GM21786 (cell line): ENCODE measurements at regions not wholly inside any gene's neighbourhood (a gene's known extent, or its start where the extent isn't known, plus 50 kb on each side); places are given as distances from the start of the nearest gene placed in this dataset.

Experiments
- ATAC-seq: cut with Tn5 transposase; IDR thresholded peaks from one replicate; pipeline ENCODE4 v1.9.1; 2021; ENCODE audit not compliant: unreplicated experiment

DNA sequence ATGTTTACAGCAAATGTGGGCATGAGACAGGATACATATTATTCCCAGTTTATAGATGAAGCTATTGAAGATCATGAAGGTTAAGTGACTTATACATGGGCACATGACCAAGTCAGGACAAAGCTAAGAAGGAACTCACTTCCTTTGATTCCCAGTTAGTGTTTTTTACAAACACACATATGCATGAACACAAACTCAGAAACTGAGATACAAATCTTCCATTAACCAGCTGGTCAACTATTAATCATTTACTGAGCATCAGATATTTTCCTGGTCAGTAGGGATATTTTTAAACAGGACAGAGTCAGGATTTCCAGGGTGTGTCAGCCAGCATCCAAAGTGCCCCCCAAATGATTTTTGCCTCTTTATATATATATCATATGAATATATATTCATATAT lies 222.2 kb downstream of the OGFRL1 start:
- ATAC-seq: no peak

DNA sequence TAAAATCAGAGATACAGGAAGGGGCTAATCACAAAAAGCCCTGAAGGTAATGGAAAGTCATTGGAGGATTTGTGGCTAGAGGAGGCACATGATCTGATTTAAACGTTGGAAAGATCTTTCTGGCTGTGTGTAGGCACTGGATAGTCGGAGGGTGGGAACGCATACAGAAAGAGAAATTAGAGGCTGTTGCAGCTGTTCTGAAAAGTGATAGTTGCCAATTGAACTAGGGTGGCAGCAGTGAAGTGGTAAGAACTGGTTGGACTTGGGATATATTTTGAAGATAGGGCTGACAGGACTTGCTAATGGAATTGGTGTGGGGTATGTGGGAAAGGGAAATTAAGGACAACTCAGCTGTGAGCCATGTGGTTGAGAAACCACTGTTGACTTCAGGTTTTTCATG lies 223.6 kb downstream of the OGFRL1 start:
- ATAC-seq: no peak

DNA sequence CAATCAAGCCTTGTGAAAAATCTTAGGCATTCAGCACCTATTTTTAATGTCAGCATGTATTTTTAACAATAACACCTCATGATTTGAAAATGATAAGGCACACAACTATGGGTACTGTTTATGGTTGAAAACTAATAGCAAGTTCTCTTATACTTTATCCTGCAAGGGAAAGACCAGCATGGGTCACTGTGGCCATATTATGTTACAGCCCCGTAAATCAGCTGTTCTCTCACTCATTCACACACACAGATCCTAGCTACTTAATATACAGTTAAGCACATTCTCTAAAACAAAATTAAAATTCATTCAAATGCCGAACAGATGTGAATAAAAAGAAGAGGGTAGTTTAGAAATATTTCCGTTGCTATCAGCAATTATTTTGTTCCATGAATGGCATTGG lies 224.4 kb downstream of the OGFRL1 start:
- ATAC-seq: no peak

DNA sequence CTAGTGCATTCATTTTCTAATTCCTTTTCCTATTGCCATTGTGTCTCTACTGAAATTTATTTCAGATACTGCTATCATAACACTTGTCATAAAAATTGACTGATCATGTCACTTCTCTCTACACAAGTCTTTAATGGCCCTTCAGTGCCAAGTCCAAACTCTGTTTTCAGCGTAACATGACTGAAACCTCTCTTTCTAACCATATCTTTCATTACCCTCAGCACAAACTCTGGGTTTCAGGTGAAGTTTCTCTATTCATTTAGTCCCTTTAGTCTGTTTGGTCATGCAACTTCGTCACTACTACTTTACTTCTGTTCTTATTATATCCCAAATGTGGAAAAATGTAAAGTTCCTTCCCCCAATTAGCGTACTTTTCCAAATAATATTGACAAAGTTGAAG lies 234.9 kb downstream of the OGFRL1 start:
- peak; percentile 52 for ATAC-seq

DNA sequence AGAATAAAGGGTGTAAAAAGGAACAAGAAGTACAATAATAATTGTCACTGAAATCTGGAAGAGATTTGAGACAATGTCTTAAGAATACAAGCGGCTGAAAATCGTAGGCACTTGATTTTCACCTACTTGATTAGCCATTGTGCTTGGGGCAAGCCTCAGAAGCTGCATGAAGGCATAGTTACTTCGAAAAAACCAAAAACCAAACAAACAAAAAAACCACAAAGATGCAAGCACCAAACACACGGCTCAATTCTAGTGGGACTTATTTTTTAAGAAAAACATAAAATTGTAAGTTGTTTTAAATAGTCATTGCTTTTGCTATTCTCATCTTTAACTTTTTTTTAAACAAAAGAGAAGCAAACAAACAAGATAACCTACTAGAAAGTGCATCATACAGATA lies 235.6 kb downstream of the OGFRL1 start:
- no peak for ATAC-seq

DNA sequence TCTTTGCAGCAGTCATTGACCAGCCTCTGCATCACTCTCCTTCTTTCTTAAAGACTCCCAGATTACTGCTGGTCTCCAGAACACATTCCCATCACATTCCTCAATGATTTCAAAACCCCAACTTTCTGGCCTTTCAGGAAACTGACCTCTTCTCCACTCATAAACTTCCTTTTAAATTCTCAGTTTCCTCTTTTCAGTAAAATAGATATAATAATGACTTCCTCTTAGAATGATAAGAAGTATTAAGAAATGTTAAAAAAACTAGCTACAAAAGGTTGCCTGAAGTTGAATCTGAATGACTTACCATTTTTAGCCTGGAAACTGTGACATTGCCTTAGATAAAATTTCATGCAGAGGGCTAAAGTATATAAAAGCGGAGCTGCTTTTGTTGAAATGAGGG lies 239.3 kb downstream of the OGFRL1 start:
- ATAC-seq: no peak

DNA sequence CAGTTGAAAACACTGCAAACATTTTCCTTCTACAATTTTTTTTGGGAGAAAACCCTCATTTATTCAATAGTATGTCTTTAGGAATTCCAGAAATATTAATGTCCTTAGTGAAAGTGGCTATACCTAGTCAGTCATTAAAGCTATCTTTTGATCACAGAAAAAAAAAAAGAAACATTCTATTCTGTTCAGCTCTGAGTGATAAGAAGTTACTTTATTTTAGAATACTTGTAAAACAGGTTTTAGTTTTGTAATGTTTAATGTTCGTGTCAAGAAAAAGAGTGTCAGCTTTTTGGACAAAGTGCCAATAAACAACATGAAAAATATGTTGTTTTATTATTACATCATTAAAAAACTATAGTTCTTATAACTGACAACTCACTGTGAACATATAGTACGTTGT lies 240.4 kb downstream of the OGFRL1 start:
- no peak for ATAC-seq

DNA sequence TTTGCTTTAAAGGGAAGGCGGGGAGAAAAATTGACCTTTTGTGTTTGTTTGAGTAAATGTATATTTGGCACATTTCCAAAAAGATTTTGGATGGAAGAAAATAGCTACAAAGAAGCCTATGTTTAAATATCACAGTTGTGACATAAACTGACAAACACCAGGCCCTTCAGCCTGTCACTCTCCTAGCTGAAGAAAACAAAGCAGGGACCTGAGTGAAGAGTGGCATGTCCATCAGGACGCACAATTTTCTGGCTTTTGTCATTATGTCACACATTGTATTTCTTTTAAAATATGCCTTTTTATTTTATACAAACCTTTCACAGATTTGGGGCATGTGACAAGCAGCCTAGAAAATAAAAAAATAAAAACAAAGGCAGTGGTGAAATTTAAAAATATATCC lies 241.2 kb downstream of the OGFRL1 start:
- no peak for ATAC-seq

DNA sequence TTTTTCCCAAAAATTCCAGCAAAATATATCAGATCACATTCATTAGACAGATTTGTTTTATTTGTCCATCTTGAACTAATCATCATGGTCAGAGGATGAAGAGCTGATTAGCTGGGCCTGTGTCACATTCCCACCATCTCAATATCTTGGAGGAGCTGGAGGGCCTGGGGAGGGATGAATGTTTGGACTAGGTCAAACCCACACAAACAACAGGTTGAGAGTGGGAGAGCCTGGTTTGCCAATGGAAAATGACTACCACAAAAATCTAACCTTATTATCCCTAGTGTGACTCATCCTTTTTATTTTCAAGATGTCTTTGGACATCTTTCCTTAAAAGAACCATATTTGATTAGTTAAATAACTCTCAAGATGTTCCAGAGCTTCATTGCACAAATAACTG lies 242.4 kb downstream of the OGFRL1 start:
- no peak for ATAC-seq

DNA sequence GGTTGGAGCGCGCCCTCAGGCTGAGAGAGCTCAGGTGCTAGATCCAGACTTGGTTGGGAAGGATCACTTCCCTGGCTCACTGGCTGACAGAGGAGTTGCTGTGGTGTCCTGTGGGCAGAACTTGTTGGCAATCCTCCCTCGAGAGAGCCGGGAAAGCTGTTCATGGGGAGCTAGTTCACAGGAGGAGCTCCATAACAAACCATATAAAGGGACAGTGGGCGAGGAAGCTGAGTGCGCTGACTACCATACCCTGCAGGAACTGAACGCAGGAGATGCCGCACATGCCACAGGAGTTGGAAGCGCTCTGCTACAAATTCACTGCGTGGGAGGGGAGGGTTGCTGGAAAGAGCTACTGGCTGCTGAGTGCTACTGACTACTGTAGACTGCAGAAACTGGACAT lies 243.2 kb downstream of the OGFRL1 start:
- ATAC-seq: no peak

DNA sequence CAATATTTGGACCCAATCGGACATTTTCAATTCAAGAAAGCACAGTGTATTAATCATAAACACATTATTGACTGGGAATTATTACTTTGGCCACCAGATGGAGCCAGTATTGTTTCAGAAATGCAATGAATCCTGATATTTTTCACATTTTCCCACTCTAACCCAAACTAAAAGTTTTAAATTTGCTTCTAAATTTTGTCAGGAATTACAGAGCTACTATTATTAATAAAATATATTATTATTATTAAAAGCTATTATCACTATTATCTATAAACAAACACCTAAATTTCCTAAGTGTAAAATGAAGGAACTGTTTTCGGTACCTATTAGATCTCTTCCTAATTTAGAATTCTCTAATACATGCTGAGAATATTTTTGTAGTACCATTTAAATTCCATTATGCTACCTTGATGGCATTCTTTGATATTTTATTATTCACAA lies 245.3 kb downstream of the OGFRL1 start:
- ATAC-seq: no peak

DNA sequence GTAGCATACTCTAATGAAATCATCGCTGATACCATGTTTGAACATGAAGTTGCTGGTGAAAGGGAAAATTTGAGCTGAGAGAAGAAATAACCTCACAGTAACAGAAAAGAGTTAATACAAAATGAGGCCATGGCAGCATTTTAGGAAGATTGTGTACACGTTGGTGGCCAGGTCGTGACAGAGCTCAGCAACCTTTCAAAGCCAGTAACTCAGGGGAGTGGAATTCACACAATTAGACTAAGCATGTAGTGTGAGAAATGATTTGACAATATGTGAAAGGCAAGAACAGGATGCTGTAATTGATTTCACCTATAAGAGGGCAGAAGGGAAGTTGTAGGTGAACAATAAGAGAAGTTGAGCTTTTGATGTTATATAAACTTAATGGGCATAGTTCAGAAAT lies 246.3 kb downstream of the OGFRL1 start:
- ATAC-seq: no peak

DNA sequence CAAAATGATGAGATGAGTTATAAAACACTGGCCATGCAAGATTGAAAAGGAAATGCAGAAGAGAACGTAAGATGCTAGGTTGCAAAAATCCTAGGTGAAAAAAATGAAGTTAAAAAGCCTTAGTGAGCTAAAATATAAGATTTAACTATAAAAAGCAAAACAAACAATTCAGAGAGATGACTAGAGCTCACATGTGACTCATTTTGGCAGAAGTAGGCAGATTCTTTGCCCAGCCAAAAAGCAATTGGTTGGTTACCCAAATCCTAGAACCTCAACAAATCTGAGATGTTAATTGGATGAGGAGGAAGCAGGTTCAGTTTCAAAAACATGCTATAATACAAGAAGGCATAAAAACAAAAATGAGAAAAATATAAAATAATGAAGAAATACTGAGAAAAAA lies 249.1 kb downstream of the OGFRL1 start:
- ATAC-seq: no peak

DNA sequence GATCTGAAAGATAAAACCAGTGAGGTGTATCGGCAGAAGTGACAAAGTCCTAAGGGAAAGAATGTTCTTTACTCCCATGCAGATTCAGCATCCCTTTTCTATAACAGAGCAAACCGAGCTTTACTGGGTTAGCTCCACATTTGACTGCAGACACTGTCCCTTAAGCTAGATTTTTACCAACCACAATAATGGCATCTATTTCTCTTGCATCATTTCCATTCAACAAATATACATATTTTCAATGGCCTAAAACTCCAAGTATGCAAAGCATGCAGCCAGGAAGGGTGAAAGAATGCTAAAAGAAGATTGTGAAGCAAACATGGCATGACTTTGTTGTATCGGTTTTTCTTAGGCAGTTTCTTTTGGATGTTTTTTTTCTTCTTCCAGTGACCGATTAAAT lies 255.4 kb downstream of the OGFRL1 start:
- no peak for ATAC-seq

DNA sequence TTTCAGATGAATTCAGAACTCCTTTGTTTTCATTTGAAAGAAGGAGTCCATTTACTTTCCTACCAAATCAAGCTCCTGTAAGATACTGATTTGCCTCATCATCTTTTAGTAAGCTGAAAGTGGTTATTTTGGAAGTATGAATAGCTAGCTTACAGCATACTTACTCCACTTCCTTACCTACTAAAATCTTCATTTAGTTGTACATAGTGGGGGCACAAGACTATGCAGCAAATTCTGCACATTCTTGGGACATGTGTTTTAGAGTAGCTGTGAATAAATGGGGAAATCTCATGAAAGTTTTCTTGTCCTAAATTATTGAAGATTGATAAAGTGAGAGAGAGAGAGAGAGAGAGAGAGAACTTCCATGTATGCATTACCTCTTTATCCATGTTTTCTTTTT lies 256.3 kb downstream of the OGFRL1 start:
- ATAC-seq: no peak

DNA sequence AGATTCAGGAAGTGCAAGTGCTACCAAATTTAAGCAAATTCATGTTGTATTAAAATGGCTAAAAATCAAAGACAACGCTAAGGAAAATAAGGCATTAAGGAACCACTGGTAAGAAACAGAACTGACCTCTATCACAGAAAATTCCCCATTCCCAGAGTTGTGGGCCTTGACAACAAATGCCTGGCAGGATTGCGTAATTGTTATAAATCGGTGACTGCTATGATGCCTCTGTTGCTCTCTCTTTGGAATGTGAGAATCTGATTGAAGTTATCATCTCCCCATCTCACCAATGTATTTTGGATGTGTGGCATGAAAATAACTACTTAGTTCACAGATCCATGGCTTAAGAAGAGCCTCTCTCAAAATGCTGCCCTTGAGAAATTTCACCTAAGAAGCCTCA lies 257.3 kb downstream of the OGFRL1 start:
- ATAC-seq: no peak

DNA sequence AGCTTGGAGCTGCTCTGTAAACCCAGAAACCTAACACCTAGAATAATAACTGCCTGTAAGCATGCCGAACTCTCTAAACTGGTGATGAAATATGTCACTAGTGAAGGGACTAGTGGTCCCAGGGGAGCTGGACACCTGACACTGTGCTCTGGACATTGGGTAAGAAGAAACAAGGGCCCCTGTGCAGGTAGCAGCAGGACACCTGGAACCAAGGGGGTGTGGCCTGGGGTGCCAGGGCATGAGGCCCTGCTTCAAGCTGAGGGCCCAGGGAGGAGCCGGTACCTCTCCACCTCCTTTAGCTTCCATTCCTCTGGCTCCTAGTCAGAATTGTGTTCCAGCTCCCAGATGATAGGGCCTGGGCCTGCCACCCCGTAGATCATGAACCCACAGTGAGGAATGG lies 263.2 kb downstream of the OGFRL1 start:
- no peak for ATAC-seq

DNA sequence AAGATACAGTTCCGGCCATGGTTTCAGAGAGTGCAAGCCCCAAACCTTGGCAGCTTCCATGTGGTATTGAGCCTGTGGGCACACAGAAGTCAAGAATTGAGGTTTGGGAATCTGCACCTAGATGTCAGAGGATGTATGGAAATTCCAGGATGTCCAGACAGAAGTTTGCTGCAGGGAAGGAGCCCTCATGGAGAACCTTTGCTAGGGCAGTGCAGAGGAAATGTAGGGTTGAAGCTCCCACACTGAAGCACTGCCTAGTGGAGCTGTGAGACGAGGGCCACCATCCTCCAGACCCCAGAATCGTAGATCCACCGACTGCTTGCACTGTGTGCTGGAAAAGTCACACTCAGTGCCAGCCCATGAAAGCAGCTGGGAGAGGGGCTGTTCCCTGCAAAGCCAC lies 267.5 kb downstream of the OGFRL1 start:
- no peak for ATAC-seq

DNA sequence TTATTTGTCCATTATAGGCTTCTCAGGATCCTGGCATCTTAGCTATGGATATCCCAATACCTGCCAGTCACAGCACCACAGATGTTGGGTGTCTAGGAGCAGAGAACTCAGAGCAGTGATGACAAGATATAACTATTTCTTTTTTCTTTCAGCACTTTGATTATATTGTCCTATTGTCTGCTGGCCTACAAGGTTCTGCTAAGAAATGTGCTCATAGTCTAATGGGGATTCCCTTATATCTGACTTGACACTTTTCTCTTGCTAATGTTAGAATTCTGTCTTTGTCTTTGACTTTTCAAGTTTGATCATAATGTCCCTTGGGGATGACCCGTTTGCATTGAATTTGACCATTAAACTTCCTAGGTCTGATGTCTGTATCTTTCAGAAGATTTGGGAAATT lies 270.4 kb downstream of the OGFRL1 start:
- no peak for ATAC-seq

DNA sequence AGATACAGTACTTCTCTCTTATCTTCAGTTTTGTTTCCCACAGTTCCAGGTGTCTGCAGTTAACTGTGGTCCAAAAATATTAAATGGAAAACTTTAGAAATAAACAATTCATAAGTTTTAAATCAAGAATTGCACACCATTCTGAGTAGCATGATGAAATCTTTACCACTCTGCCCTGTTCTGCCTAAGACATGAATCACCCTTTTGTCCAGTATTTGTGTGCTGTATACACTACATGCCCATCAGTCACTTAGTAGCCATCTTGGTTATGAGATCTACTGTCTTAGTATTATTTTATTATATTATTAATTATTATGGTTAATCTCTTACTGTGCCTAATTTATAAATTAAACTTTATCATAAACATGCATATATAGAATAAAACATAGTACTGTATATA lies 279.0 kb downstream of the OGFRL1 start:
- no peak for ATAC-seq

DNA sequence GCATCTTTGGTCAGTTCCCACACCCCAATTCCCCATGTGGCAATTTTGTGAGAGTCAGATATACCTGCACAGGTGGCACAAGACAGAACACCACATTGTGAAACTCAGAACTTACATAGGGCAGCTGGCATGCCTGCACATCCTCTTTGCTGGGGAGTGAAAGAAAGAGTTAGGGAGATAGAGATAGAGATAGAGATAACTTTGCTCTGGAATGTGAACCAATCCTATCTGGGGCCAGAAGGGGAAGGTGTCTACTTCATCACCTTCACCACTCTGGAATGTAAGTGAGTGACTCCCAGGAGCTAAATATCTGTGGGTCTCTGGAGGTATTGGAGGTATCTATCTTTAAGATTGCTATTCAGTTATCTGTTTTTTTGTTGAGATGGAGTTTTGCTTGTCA lies 289.2 kb downstream of the OGFRL1 start:
- ATAC-seq: no peak

DNA sequence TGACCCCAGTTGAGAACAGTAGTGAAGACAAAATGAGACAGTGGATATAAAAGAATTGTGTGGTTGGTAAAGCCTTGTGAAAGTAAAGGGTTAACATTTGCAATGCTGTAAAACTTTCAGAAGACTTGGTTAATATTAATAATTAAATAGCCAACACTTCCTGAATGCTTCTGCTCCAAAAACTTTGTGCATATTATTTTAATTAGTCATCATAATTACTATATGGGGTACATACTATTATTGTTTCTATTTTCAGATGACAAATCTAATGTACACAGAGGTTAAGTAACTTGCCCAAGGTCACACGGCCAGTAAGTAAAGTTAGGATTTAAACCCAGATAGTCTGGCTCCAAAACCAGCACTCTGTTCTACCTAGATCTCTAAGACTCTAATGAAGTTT lies 291.3 kb downstream of the OGFRL1 start:
- no peak for ATAC-seq

DNA sequence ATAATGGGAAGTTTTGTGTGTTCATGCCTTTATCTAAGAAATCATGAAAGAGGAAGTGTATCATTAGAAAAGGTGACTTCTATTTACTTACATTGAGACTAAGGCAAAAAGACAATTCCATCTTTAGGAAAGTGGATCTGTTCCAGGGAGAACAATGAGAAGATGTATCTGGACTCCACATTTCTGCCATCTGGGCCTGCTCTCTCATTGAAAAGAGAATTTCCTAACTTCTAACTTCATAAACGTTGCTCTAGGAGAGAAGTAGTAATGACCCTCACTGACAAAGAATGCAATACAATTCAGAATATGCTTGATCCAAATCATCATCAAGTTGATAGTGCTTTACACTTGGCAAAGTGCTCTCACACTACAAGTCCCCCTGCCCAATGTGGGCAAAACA lies 294.2 kb downstream of the OGFRL1 start:
- no peak for ATAC-seq
